ENCODE measurements at regions not wholly inside any gene's neighbourhood (a gene's known extent, or its start where the extent isn't known, plus 50 kb on each side); places are given as distances from the start of the nearest gene placed in this dataset.

DNA sequence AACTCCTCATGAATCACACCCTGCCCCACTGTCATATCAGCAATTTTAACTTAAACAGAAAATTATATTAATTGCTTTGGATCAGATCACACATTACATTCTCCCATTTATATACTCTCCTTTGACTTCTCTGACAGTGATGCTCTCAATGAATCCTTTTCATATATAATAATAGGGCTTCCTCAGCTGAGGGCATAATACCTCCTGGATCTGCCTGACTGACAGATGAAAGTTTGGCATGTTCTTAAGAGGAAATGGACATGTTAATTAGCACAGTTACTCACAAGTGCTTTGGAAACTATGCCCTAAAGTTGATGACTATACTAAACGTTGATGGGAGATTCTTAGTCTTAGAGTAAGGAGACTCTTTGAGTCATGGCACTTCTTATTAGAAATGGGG is 478.2 kb upstream of the LRRN3 start:
- no peak overlapping the region for H3K4me3 ChIP-seq (replicated peaks; ENCODE audit: insufficient read depth, low read length)
- DNase-seq (ENCODE audit: low read depth in 1 of 2, low spot score in 1 of 2), result no peak
- no peak overlapping the region for H3K27ac ChIP-seq (replicated peaks)
- TF ChIP-seq GABPA (IDR thresholded peaks at IDR 0.05; ENCODE audit: low read depth) (no peak), POLR2AphosphoS5 (IDR thresholded peaks at IDR 0.05; ENCODE audit: low read depth) (no peak), REST (IDR thresholded peaks at IDR 0.05; ENCODE audit: insufficient replicate concordance, low read depth) (no peak), SPI1 (IDR thresholded peaks at IDR 0.05; ENCODE audit: borderline replicate concordance, low read depth) (peak; percentile 41; the same call in 1 of the 2 replicates)
- TF ChIP-seq, protein P1, sequence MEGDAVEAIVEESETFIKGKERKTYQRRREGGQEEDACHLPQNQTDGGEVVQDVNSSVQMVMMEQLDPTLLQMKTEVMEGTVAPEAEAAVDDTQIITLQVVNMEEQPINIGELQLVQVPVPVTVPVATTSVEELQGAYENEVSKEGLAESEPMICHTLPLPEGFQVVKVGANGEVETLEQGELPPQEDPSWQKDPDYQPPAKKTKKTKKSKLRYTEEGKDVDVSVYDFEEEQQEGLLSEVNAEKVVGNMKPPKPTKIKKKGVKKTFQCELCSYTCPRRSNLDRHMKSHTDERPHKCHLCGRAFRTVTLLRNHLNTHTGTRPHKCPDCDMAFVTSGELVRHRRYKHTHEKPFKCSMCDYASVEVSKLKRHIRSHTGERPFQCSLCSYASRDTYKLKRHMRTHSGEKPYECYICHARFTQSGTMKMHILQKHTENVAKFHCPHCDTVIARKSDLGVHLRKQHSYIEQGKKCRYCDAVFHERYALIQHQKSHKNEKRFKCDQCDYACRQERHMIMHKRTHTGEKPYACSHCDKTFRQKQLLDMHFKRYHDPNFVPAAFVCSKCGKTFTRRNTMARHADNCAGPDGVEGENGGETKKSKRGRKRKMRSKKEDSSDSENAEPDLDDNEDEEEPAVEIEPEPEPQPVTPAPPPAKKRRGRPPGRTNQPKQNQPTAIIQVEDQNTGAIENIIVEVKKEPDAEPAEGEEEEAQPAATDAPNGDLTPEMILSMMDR (IDR thresholded peaks at IDR 0.05; ENCODE audit: insufficient read depth, low read length), result no peak
- H3K27me3 ChIP-seq (ENCODE audit: insufficient read depth, poor library complexity, severe bottlenecking), result no peaks in the 10 kb centered on the region

All from HL-60 (cell line).